ENCODE measurements at regions not wholly inside any gene's neighbourhood (a gene's known extent, or its start where the extent isn't known, plus 50 kb on each side); places are given as distances from the start of the nearest gene placed in this dataset.

- no peak overlapping the region for H3K27ac ChIP-seq (ENCODE audit: low read depth, low read length, poor library complexity, severe bottlenecking)
- no peak for TF ChIP-seq CTCF (IDR thresholded peaks at IDR 0.05; ENCODE audit: low read length)
- TF ChIP-seq EZH2 (IDR thresholded peaks at IDR 0.05; ENCODE audit: borderline replicate concordance, low read length): no peak
- no peaks in the 10 kb centered on the region for H3K9me2 ChIP-seq (ENCODE audit: low read depth, low read length)
- no peaks in the 10 kb centered on the region for H4K20me1 ChIP-seq (ENCODE audit: insufficient read depth, low read length)
- no peaks in the 10 kb centered on the region for H3K27me3 ChIP-seq (ENCODE audit: insufficient read depth, low read length)
- no peaks in the 10 kb centered on the region for H3K4me1 ChIP-seq (ENCODE audit: insufficient read depth, low read length, severe bottlenecking)
- no peak overlapping the region for H3K9ac ChIP-seq (ENCODE audit: low read length)
- no peak overlapping the region for H2AFZ ChIP-seq (ENCODE audit: low read length)
- no peaks in the 10 kb centered on the region for H3K36me3 ChIP-seq (ENCODE audit: insufficient read depth, low read length)
- no peak overlapping the region for H3K4me3 ChIP-seq (ENCODE audit: low read depth, low read length, poor library complexity, severe bottlenecking)
- no peaks in the 10 kb centered on the region for H3F3A ChIP-seq (ENCODE audit: insufficient read depth, low read length)
- H3K4me2 ChIP-seq (ENCODE audit: low read length): no peak overlapping the region
- H3K9me3 ChIP-seq (ENCODE audit: low read length): no peaks in the 10 kb centered on the region
- no peaks in the 10 kb centered on the region for H3K79me2 ChIP-seq (ENCODE audit: insufficient read depth, low read length)
Observed at GRCh38 chr4:20440170-20440569, 188.5 kb downstream of the SLIT2 start.

- Histone ChIP-seq H3K4me3 (ENCODE audit: low read depth, low read length, poor library complexity, severe bottlenecking) (no peak overlapping the region), H3K79me2 (ENCODE audit: insufficient read depth, low read length) (no peaks in the 10 kb centered on the region), H3K9me3 (ENCODE audit: low read length) (no peaks in the 10 kb centered on the region), H3F3A (ENCODE audit: insufficient read depth, low read length) (no peaks in the 10 kb centered on the region), H3K9me2 (ENCODE audit: low read depth, low read length) (no peaks in the 10 kb centered on the region), H2AFZ (ENCODE audit: low read length) (no peak overlapping the region), H3K4me2 (ENCODE audit: low read length) (no peak overlapping the region), H3K4me1 (ENCODE audit: insufficient read depth, low read length, severe bottlenecking) (no peaks in the 10 kb centered on the region), H3K27ac (ENCODE audit: low read depth, low read length, poor library complexity, severe bottlenecking) (no peak overlapping the region), H3K27me3 (ENCODE audit: insufficient read depth, low read length) (no peaks in the 10 kb centered on the region), H3K36me3 (ENCODE audit: insufficient read depth, low read length) (no peaks in the 10 kb centered on the region), H3K9ac (ENCODE audit: low read length) (no peak overlapping the region), H4K20me1 (ENCODE audit: insufficient read depth, low read length) (no peaks in the 10 kb centered on the region)
- TF ChIP-seq EZH2 (IDR thresholded peaks at IDR 0.05; ENCODE audit: borderline replicate concordance, low read length) (no peak), CTCF (IDR thresholded peaks at IDR 0.05; ENCODE audit: low read length) (no peak)
Observed at GRCh38 chr4:20443015-20443805, 191.5 kb downstream of the SLIT2 start.

- Histone ChIP-seq H3K9me3 (ENCODE audit: low read length) (no peaks in the 10 kb centered on the region), H3K9me2 (ENCODE audit: low read depth, low read length) (no peaks in the 10 kb centered on the region)
Observed at GRCh38 chr4:20444599-20445337, 193.1 kb downstream of the SLIT2 start.

More at GRCh38 chr4:20444599-20445337, 193.1 kb downstream of the SLIT2 start:
- H3F3A ChIP-seq (ENCODE audit: insufficient read depth, low read length): no peaks in the 10 kb centered on the region
- H2AFZ ChIP-seq (ENCODE audit: low read length): no peak overlapping the region
- no peak overlapping the region for H3K4me2 ChIP-seq (ENCODE audit: low read length)
- no peak overlapping the region for H3K9ac ChIP-seq (ENCODE audit: low read length)
- no peaks in the 10 kb centered on the region for H3K4me1 ChIP-seq (ENCODE audit: insufficient read depth, low read length, severe bottlenecking)
- no peaks in the 10 kb centered on the region for H3K27me3 ChIP-seq (ENCODE audit: insufficient read depth, low read length)
- TF ChIP-seq CTCF (IDR thresholded peaks at IDR 0.05; ENCODE audit: low read length): no peak
- TF ChIP-seq EZH2 (IDR thresholded peaks at IDR 0.05; ENCODE audit: borderline replicate concordance, low read length): no peak
- no peaks in the 10 kb centered on the region for H3K79me2 ChIP-seq (ENCODE audit: insufficient read depth, low read length)
- H4K20me1 ChIP-seq (ENCODE audit: insufficient read depth, low read length): no peaks in the 10 kb centered on the region
- no peak overlapping the region for H3K4me3 ChIP-seq (ENCODE audit: low read depth, low read length, poor library complexity, severe bottlenecking)
- no peak overlapping the region for H3K27ac ChIP-seq (ENCODE audit: low read depth, low read length, poor library complexity, severe bottlenecking)
- H3K36me3 ChIP-seq (ENCODE audit: insufficient read depth, low read length): no peaks in the 10 kb centered on the region

Measured in OCI-LY1 (cell line).